Body of pancreas (tissue), 4 donors: ENCODE measurements at regions not wholly inside any gene's neighbourhood (a gene's known extent, or its start where the extent isn't known, plus 50 kb on each side); places are given as distances from the start of the nearest gene placed in this dataset.

Experiments used
- POLR2A ChIP-seq, 3 donors: fragments of 450-650 bp; IDR thresholded peaks; one replicate each; pipeline ENCODE4 v1.6.1; 2016; ENCODE audit warnings: antibody characterized with exemption in 3 of 3, mild to moderate bottlenecking in 2 of 3
- TF ChIP-seq, protein P1 (sequence below), 7 experiments: fragments of 450-650 bp in 4 of 7; fragments of 200-600 bp in 3 of 7; sonication (generic) in 3 of 7; IDR thresholded peaks; one replicate each; pipeline ENCODE4 v1.5.1; 2016 to 2019; ENCODE audit warnings: antibody characterized with exemption in 7 of 7

DNA sequence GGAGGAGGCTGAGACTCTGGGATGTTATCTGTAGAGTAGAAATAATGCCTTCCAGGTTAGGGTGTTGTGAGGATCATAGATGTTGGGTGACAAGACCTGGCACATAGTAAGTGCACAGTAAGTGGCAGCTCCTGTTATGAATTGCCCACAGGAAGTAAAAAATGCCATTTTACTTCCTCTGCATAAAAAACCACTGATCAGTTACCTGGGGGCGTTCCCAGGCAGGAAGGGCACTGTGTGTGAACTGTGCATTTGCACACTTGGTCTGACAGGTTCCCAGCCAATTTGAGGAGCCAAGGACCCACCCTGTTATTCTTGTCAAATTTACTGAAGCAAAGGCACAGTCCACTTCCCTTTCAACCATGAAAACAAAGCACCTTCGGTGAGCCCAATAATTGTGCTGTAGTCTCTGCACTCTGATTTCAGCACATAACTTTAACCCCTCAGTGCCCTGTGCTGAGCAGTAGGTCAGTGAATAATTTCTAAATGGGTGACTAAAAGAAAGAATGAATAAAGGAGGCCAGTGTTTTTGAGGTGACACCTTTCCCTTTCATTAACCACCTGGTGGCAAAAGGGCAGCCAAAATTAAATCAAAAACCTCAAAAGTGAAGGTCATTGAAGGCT is 85.8 kb upstream of the ARHGEF3 start:
- TF ChIP-seq POLR2A (IDR thresholded peaks at IDR 0.05) = no peak
- TF ChIP-seq, protein P1, sequence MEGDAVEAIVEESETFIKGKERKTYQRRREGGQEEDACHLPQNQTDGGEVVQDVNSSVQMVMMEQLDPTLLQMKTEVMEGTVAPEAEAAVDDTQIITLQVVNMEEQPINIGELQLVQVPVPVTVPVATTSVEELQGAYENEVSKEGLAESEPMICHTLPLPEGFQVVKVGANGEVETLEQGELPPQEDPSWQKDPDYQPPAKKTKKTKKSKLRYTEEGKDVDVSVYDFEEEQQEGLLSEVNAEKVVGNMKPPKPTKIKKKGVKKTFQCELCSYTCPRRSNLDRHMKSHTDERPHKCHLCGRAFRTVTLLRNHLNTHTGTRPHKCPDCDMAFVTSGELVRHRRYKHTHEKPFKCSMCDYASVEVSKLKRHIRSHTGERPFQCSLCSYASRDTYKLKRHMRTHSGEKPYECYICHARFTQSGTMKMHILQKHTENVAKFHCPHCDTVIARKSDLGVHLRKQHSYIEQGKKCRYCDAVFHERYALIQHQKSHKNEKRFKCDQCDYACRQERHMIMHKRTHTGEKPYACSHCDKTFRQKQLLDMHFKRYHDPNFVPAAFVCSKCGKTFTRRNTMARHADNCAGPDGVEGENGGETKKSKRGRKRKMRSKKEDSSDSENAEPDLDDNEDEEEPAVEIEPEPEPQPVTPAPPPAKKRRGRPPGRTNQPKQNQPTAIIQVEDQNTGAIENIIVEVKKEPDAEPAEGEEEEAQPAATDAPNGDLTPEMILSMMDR (IDR thresholded peaks at IDR 0.05) = no peak
